ENCODE measurements at regions not wholly inside any gene's neighbourhood (a gene's known extent, or its start where the extent isn't known, plus 50 kb on each side); places are given as distances from the start of the nearest gene placed in this dataset.

DNA sequence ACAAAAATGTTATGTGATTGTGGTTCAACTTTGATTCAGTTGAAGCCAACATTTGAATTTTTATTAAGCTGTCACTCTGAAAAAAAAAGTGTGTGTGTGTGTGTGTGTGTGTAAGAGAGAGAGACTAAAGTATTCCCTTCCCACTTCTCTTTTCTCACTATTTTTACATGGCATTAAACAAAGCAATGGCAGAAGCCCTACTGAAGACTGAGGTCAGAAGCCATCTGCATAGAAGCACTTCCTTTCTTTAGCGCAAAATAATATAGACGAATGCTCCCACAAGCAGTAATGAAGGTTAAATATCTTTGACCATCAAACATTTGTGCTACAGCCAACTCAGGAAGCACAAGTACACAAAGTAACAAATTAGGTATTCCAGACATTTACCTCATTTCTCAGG lies 540.5 kb downstream of the KCTD16 start:
- H3K79me2 ChIP-seq (ENCODE audit: insufficient read depth, low read length), result no peaks in the 10 kb centered on the region
- no peak overlapping the region for H3K4me3 ChIP-seq (replicated peaks in 1 of 3; ENCODE audit: insufficient read depth in 1 of 3, low read depth in 2 of 3, low read length in 3 of 3)
- no peaks in the 10 kb centered on the region for H3K36me3 ChIP-seq (replicated peaks in 1 of 2; ENCODE audit: control insufficient read depth in 1 of 2, insufficient read depth in 2 of 2, low read length in 2 of 2)
- WGBS (ENCODE audit: low lambda C conversion rate), result 75% methylated on average over 2 of the region's 2 CpGs
- H2AFZ ChIP-seq (ENCODE audit: low read length), result no peak overlapping the region
- H3K27ac ChIP-seq (ENCODE audit: extremely low read length, insufficient read depth, low read length), result no peak overlapping the region
- H3K4me2 ChIP-seq (ENCODE audit: low read depth, low read length), result no peak overlapping the region
- intact Hi-C loops (cut with micrococcal nuclease; ENCODE audit: unreplicated experiment) (no loop called here), in situ Hi-C loops (cut with HindIII; ENCODE audit: extremely low pct_ligation_motif_present, low pct_unique_long_range_greater_than_20kb) (no loop called here)
- ATAC-seq (no peak), FAIRE-seq (no peak), DNase-seq (ENCODE audit: low spot score) (no peak)
- no TSS peak for BruUV-seq (replicated peaks)
- H3K27me3 ChIP-seq (ENCODE audit: control insufficient read depth in 1 of 2, insufficient read depth in 2 of 2, low read length in 2 of 2), result no peaks in the 10 kb centered on the region
- no peak overlapping the region for H3K9ac ChIP-seq (ENCODE audit: insufficient read depth, low read depth, low read length)
- no peak for TF ChIP-seq NCOA1 (CRISPR knock-in tag; IDR thresholded peaks at IDR 0.05)
- TF ChIP-seq IRF2 (CRISPR knock-in tag; IDR thresholded peaks at IDR 0.05), result no peak
- TF ChIP-seq ZNF343 (CRISPR knock-in tag; IDR thresholded peaks at IDR 0.05), result no peak
- no peak for TF ChIP-seq TAF1 (CRISPR knock-in tag; IDR thresholded peaks at IDR 0.05)
- TF ChIP-seq GFI1 (CRISPR knock-in tag; IDR thresholded peaks at IDR 0.05; ENCODE audit: borderline replicate concordance), result no peak
- TF ChIP-seq, protein P1, sequence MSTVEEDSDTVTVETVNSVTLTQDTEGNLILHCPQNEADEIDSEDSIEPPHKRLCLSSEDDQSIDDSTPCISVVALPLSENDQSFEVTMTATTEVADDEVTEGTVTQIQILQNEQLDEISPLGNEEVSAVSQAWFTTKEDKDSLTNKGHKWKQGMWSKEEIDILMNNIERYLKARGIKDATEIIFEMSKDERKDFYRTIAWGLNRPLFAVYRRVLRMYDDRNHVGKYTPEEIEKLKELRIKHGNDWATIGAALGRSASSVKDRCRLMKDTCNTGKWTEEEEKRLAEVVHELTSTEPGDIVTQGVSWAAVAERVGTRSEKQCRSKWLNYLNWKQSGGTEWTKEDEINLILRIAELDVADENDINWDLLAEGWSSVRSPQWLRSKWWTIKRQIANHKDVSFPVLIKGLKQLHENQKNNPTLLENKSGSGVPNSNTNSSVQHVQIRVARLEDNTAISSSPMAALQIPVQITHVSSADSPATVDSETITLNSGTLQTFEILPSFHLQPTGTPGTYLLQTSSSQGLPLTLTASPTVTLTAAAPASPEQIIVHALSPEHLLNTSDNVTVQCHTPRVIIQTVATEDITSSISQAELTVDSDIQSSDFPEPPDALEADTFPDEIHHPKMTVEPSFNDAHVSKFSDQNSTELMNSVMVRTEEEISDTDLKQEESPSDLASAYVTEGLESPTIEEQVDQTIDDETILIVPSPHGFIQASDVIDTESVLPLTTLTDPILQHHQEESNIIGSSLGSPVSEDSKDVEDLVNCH (CRISPR knock-in tag; IDR thresholded peaks at IDR 0.05), result no peak
- TF ChIP-seq, protein P2, sequence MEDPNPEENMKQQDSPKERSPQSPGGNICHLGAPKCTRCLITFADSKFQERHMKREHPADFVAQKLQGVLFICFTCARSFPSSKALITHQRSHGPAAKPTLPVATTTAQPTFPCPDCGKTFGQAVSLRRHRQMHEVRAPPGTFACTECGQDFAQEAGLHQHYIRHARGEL (CRISPR knock-in tag; IDR thresholded peaks at IDR 0.05), result no peak
- TF ChIP-seq ONECUT2 (CRISPR knock-in tag; IDR thresholded peaks at IDR 0.05), result no peak
- TF ChIP-seq DNMT1 (CRISPR knock-in tag; IDR thresholded peaks at IDR 0.05), result no peak
- CTCF ChIA-PET (ENCODE audit: low intra/inter-chr PET ratio, low total read pairs), result no interaction called here
- no peaks in the 10 kb centered on the region for H3K4me1 ChIP-seq (ENCODE audit: insufficient read depth, low read length)
- H4K20me1 ChIP-seq (ENCODE audit: insufficient read depth, low read length), result no peaks in the 10 kb centered on the region
- POLR2A ChIA-PET, result no interaction called here
- peaks cover 12% of the 10 kb centered on the region for H3K9me3 ChIP-seq (ENCODE audit: low read length)

Data from HepG2 (cell line).